Activated naive CD4-positive, alpha-beta T cell treated with anti-CD3 and anti-CD28 coated beads, Interleukin-2, amount 50 U/mL, for 72 hours (primary cell): ENCODE measurements at regions not wholly inside any gene's neighbourhood (a gene's known extent, or its start where the extent isn't known, plus 50 kb on each side); places are given as distances from the start of the nearest gene placed in this dataset.
A peak's percentile ranks its signal among the peaks of the same experiment; 100 is the strongest.
"Not testable (repeated sequence)": the region's sequence is repeated elsewhere in the genome, so short reads cannot be mapped to it uniquely, and the experiment has no call there.

Source experiments
- ATAC-seq, 2 donors: fragments of 150-1000 bp; cut with Tn5 transposase; 2 replicates each; pipeline ENCODE4 v1.10.0; 2021; ENCODE audit warnings: mild to moderate bottlenecking in 2 of 2, moderate library complexity in 2 of 2
- DNase-seq, 2 donors: peaks; one replicate each; pipeline ENCODE4 v3.0.0; 2021 to 2022; ENCODE audit warnings: low spot score in 2 of 2
- H3K27ac Mint-ChIP-seq, 2 donors: one replicate each; pipeline ENCODE4 v1.8.0; 2022; ENCODE audit warnings: mild to moderate bottlenecking in 2 of 2, mixed read lengths in 2 of 2
- H3K36me3 Mint-ChIP-seq, 2 donors: one replicate each; pipeline ENCODE4 v1.8.0; 2022; ENCODE audit warnings: mixed read lengths in 2 of 2
- H3K9me3 Mint-ChIP-seq, 2 donors: one replicate each; pipeline ENCODE4 v1.8.0; 2022; ENCODE audit warnings: mixed read lengths in 2 of 2

DNA sequence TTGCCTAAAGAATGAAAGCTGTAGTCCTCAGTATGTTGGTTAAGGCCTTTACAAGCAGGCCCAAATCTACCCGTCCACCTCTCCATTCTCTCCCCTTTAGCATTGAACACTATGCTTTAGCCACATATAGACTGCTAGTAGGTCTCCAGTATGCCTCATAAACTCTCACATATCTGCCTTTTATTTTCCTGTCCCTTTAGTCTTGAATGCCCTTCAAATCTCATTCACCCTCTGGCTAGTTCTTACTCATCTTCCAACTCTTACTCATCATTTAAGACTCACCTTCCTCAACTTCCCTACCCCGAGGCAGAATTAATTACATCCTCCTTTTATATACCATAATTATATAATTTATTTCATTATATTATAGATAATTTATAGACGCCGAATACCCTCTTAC is 78.7 kb upstream of the TSPAN2 start:
- no peak overlapping the region for H3K27ac Mint-ChIP-seq
- DNase-seq: no peak
- no peaks in the 10 kb centered on the region for H3K9me3 Mint-ChIP-seq
- ATAC-seq: peak in 1 of 2 donors; percentile 37
- H3K36me3 Mint-ChIP-seq: no peaks in the 10 kb centered on the region

DNA sequence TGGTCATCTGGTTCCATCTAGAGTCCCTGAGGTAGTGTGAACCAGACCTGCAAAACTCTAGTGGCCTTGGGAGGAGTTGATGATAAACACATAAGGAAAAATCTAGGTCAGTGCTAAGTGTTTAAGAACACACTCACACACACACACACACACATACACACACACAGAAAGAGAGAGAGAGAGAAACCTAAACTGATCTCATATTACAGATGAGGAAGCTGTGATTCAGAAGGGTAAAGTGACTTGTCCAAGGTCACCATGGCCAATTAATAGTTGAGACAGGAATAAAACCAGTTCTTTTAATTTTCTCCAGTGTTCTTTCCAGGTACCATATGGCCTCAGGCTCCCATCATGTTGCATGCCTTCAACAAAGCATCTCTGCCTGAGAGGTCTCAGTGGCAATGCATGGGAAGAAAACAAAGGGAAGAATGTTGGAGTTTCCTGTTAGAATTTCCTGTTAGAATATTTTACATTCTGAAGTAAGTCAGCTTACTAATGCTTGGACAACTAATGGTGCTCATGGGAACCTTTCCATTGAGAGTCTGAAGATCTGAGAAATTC is 77.3 kb upstream of the TSPAN2 start:
- no peaks in the 10 kb centered on the region for H3K9me3 Mint-ChIP-seq
- H3K36me3 Mint-ChIP-seq: no peaks in the 10 kb centered on the region
- no peak for ATAC-seq
- no peak for DNase-seq
- H3K27ac Mint-ChIP-seq: no peak overlapping the region

DNA sequence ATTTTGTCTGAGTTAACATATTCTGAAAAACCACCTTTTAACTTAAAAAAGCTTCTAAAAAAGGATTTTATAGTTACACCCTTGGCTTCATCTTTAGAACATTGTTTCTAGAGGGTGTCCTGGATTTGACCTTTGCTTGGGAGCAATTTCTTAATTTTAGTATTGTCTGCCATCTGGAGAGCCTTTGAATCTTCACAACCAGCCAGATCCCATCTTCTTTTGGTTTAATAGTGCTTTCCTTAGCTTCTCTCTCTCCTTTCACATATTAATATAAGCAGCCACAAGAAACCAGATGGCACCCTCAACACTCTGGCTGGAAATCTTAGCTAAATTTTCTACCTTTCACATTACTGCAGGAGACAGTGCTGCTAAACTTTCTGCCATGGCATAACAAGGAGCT is 76.5 kb upstream of the TSPAN2 start:
- Mint-ChIP-seq H3K27ac (no peak overlapping the region), H3K9me3 (no peaks in the 10 kb centered on the region), H3K36me3 (no peaks in the 10 kb centered on the region)
- ATAC-seq (no peak), DNase-seq (no peak)

DNA sequence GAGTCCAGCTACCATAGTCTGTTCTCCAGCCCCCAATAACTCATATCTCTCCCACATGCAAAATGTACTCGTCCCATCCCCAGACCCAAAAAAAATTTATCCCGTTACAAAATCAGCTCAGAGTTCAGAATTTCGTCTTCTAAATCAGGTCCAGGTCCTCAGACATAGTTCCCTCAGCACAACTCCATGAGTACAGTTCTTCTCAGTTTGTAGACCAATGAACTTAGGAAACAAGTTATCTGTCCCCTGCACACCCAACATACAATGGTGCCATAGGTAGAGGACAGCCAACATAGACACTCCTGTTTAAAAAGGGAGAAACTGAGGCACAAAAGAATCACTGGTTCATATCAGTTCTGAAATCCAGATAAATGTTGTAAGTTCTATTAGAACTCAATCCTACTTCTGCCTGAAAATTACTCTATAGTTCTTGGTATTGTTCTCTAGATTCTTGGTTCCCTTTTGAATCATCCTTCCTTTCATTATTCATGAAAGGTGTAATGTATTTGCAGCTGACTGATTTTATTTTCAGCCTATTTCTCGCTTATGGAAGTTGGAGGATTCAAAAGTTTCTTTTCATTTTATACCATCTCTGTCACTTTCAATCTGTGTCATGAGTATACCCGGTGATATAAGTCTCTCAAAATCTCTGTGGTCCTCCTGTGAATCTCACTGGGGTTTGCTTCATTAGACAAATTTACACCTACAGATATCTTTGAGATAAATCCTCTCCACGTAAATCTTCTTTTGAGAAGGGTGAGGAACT is 75.8 kb upstream of the TSPAN2 start:
- Mint-ChIP-seq H3K9me3 (no peaks in the 10 kb centered on the region), H3K27ac (no peak overlapping the region), H3K36me3 (no peaks in the 10 kb centered on the region)
- ATAC-seq (peak in 1 of 2 donors; percentile 83), DNase-seq (no peak)

DNA sequence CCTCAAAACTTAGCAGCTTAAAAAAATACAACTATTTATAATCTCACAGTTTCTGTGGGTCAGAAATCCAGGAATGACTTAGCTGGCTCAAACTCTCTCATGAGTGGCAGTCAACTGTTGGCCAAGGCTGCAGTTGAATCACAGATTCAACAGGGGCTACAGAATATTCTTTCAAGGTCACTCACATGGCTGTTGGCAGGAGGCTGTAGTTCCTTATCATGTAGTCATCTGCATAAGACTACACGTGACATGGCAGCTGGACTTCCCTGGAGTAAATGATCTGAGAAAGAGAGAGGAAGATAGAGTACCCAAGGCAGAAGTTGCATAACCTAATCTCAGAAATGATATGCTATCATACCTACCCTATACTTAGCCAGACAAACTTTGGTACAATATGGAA is 75.2 kb upstream of the TSPAN2 start:
- H3K36me3 Mint-ChIP-seq: no peaks in the 10 kb centered on the region
- no peak overlapping the region for H3K27ac Mint-ChIP-seq
- ATAC-seq: no peak
- DNase-seq: no peak
- H3K9me3 Mint-ChIP-seq: no peaks in the 10 kb centered on the region

DNA sequence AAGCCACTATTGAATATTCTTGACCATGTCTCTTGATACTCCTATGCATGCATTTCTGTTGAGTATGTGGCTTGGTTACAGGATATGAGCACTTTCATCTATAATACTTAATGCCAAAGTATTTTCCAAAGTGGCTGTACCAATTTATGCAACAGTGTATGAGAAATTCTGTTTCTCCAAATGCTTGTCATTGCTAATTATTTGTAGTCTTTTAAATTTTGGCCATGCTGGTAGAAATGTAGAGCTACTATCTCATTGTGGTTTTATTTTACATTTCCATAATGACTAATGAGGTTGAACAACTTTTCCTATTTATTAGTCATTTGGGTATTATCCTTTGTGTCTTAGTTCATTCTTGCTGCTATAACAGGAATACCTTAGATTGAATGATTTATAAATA is 71.4 kb upstream of the TSPAN2 start:
- Mint-ChIP-seq H3K36me3 (no peaks in the 10 kb centered on the region), H3K9me3 (no peaks in the 10 kb centered on the region), H3K27ac (no peak overlapping the region)
- DNase-seq (no peak), ATAC-seq (no peak)

DNA sequence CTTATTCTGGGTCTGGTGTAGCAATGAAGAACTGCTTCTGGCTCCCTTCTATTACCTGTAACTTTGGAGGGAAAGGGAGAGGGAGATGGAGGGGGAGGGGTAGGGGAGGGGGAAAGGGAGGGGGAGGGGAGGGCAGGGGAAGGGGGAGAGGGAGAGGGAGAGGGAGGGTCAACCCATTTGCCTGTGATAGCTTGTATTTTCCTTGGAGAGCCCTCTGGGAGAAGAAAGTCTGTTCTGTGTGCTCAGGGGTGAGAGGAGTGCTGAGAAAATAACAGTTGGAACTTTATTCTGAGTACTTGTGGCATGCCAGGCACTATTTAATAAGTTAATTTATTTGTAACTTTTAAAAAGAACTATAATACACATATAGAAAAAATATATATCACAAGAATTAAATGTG is 70.7 kb upstream of the TSPAN2 start:
- Mint-ChIP-seq H3K9me3 (no peaks in the 10 kb centered on the region), H3K27ac (no peak overlapping the region), H3K36me3 (no peaks in the 10 kb centered on the region)
- no peak for ATAC-seq
- DNase-seq: no peak

DNA sequence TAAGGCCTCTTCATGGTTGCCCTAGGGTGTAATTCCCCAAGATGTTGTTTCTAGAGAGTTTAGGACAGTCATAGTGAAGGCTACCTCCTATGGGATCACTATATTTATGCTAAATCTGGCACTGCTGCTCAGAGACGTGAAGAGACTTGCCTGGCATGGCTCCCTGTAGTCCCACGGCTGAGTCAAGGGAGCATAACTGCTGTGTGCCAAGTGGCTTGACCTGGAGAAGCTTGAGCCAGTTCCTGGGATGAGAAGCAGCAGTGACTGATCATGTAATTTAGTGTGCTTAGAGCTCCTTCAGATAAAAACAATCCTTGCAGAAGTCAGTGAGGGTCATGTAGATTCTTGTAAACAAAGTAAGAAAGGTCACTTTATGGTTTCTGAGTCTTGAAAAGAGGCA is 68.9 kb upstream of the TSPAN2 start:
- H3K9me3 Mint-ChIP-seq: no peaks in the 10 kb centered on the region
- DNase-seq (no peak), ATAC-seq (no peak)
- no peaks in the 10 kb centered on the region for H3K36me3 Mint-ChIP-seq
- no peak overlapping the region for H3K27ac Mint-ChIP-seq

DNA sequence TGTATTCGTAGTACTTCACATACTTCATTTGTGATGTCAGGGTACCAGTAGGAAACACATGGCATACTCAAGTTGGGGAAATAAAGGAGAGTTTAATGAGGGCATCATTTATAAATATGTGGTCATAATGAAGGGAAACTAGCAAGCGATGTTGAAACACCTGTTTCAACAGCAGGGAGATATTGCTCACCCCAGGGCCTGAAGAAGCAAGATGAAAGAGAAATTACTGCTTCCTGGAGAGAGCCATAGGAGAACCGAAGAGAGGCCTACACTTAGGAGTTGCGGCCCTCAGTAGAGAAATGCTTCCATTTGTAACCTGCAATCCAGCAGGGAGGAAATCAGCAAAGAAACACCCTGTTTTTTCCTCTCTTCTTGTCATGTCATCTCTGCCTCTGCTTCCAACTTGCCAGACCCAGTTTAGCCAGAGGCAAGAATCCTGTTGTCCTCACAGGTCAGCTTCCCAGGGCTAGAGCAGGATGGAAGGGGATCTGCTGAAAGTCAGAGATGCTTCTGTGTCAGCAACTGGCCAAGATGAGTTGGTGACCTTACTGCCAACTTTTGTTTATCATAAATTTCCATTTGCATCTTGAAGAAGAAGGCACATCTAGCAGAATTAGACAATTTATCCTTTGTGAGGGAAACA is 67.6 kb upstream of the TSPAN2 start:
- no peaks in the 10 kb centered on the region for H3K9me3 Mint-ChIP-seq
- ATAC-seq (no peak), DNase-seq (no peak)
- H3K36me3 Mint-ChIP-seq: no peaks in the 10 kb centered on the region
- H3K27ac Mint-ChIP-seq: no peak overlapping the region

DNA sequence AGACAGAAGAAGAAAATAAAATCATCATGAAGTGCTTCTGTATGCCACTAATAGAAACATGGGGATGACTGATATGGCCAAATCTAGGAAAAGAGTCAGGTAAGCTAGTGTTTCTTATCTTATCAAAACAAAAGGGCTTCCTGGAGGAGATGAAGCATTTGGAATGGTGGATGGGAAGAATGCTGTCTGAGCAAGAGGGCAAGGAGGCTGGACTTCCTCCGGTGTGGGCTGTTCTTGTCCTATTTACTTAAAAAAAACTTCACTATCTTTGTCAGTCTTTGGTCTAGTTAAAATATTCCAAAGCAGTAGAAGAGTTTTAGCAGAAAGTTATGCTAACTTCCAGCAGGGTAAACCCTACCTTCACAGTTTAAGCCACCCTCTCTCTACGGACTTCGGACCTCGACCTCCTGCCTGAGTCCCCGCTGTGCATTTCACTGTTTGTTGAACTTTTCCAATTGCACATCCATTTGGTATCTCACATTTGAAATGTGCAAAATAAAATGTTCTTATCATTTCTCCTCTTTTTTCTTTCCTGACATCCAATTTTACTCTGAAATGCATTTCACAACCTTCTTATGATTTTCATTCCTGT is 64.8 kb upstream of the TSPAN2 start:
- H3K9me3 Mint-ChIP-seq: no peaks in the 10 kb centered on the region
- DNase-seq: no peak

DNA sequence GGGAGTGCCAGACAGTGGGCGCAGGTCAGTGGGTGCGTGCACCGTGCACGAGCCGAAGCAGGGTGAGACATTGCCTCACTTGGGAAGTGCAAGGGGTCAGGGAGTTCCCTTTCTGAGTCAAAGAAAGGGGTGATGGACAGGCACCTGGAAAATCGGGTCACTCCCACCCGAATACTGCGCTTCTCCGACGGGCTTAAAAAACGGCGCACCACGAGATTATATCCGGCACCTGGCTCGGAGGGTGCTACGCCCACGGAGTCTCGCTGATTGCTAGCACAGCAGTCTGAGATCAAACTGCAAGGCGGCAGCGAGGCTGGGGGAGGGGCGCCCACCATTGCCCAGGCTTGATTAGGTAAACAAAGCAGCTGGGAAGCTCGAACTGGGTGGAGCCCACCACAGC is 58.6 kb upstream of the TSPAN2 start:
- not testable (repeated sequence) for H3K36me3 Mint-ChIP-seq, H3K9me3 Mint-ChIP-seq, H3K27ac Mint-ChIP-seq, DNase-seq, ATAC-seq

More for the DNA sequence above, 64.8 kb upstream of the TSPAN2 start:
- ATAC-seq: no peak
- H3K27ac Mint-ChIP-seq: no peak overlapping the region
- no peaks in the 10 kb centered on the region for H3K36me3 Mint-ChIP-seq

DNA sequence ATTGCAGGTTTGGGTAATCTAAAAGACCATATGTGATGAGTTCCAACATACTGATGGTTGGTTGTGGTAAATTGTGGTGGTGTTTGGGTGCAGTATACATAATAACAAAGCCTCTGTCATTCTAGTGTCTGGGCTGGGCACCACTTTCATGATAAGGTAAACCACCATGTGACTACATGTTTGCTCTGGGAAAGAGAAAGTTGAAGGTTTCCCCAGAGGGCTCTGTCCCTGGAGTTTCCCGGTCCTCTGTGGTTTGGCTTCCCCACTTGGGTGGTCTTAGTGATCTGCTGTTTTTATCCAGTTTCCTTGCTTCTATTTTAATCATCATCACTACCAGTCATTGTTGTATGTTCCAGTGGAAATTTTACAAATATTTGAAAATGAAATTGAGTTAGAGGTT is 55.9 kb upstream of the TSPAN2 start:
- ATAC-seq (no peak), DNase-seq (no peak)
- H3K9me3 Mint-ChIP-seq: no peaks in the 10 kb centered on the region
- no peak overlapping the region for H3K27ac Mint-ChIP-seq
- no peaks in the 10 kb centered on the region for H3K36me3 Mint-ChIP-seq

DNA sequence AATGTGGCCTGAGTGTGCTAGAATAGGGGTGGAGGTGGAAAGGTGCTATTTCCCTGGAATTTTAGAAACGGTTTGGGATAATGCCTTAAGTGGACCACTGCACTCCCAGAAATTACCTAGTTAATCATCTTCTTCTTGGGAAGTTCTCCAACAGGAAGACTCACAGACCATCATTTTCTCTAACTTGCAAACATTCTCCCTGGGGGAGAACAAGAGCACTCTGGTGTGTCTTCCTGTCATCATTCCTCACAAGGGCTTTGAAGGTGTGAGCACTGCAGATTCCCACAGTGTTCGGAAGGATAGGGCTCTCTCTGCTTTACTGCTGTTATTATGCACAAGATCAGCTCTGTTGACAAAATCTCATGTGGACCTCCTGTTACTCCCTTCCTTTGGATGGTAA is 54.9 kb upstream of the TSPAN2 start:
- no peak for ATAC-seq

DNA sequence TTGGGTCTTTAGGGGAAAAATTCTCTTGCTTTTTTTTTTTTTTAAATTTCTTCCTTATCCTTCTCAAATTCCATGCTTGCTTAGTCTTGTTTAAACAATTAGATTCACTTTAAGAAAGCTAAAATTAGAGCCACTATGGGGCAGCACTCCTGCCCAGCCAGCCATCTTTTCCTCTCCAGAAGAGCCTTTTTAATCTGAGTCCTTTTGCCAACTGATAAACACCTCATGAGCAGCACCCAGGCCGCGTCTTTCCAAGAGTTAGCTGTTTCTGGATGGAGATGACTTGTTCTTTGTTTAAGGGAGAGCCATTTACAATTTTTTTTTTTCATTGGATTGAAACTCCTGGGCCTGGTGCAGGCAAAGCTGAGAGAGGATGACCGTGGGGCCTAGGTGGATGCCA is 53.3 kb upstream of the TSPAN2 start:
- Mint-ChIP-seq H3K9me3 (no peaks in the 10 kb centered on the region), H3K36me3 (no peaks in the 10 kb centered on the region), H3K27ac (no peak overlapping the region)
- no peak for ATAC-seq
- no peak for DNase-seq

More for the DNA sequence above, 54.9 kb upstream of the TSPAN2 start:
- no peaks in the 10 kb centered on the region for H3K36me3 Mint-ChIP-seq
- DNase-seq: no peak
- no peaks in the 10 kb centered on the region for H3K9me3 Mint-ChIP-seq
- no peak overlapping the region for H3K27ac Mint-ChIP-seq

DNA sequence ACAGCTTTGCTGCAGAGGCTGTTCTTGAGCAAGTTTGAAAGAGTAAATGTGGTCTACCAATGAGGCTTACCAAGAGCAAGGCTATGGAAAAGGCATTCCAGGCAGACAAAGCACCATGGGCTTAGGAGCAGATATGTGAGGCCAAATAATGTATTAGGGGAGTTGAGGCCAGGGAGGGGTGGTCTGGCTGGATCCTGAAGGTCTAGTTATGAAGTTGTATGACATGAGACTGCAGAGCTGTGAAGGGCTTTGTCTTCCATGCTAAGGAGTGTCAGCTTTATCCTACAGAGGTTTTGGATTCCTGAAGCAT is 51.8 kb upstream of the TSPAN2 start:
- DNase-seq (no peak), ATAC-seq (no peak)
- Mint-ChIP-seq H3K27ac (no peak overlapping the region), H3K9me3 (no peaks in the 10 kb centered on the region), H3K36me3 (no peaks in the 10 kb centered on the region)

DNA sequence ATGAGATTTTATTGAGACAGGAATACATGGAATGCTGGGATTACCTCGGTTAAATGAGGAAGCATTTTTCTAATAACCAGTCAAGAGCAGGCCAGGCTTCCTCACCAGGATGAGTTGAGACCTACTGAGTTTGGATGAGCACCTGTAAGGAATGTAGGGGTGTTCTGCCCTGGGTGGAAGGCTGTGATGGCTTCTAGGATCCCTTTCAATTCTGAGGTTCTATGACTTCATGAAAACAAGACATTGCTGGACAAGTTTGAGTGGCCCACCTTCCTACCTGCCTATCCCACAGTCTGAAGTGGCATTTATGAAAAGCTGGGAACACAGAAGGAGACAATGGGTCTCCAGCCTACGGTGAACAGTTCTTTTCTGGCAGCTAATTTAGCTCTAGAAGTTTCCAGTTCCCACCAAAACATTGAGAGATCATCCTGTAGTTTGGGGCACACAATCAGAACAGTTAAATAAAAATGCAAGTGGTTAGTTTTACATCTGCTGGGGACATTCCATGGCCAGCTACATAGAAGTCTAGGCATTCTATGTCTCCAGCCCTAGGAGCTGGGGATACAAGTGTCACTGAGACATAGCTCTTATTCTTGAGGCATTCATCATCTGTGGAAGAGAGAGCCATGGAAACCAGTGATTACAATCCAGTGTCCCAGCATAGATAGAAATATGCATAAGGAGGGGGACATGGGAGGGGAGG is 51.3 kb upstream of the TSPAN2 start:
- DNase-seq (no peak), ATAC-seq (no peak)
- H3K9me3 Mint-ChIP-seq: no peaks in the 10 kb centered on the region
- H3K27ac Mint-ChIP-seq: no peak overlapping the region
- H3K36me3 Mint-ChIP-seq: no peaks in the 10 kb centered on the region

DNA sequence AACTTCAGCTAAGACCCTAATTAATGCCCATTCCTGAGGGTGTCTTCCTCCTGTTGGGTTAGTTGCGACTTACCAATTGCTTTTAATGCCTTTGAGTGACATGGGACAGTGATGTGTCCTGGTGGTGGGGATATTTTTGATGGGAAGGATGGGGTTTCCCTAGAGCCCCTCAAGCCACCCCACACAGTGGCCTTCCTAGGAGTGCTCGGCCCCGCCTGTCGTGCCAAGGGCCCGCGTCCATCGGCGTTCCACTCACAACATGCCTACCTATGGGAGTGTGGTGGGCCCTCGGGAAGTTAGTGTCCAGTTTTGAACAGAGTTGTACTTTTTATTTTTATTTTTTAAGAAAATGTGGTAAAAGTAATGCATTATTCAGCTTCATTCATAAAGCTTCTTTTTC is 50.1 kb upstream of the TSPAN2 start:
- no peak for DNase-seq
- no peaks in the 10 kb centered on the region for H3K9me3 Mint-ChIP-seq
- H3K27ac Mint-ChIP-seq: no peak overlapping the region
- ATAC-seq: peak in 1 of 2 donors; percentile 5
- H3K36me3 Mint-ChIP-seq: no peaks in the 10 kb centered on the region
